KMS-11 (cell line): ENCODE measurements at regions not wholly inside any gene's neighbourhood (a gene's known extent, or its start where the extent isn't known, plus 50 kb on each side); places are given as distances from the start of the nearest gene placed in this dataset.
"Not testable (repeated sequence)": the region's sequence is repeated elsewhere in the genome, so short reads cannot be mapped to it uniquely, and the experiment has no call there.

ENCODE experiments used
- H2AFZ ChIP-seq: fragments of 200-600 bp; sonication (generic); 2 replicates; pipeline ENCODE4 v1.6.1; 2016; ENCODE audit warnings: antibody characterized with exemption, mixed run types, low read depth
- H3K27ac ChIP-seq: fragments of 200-600 bp; sonication (generic); 2 replicates; pipeline ENCODE4 v1.6.1; 2016; ENCODE audit warnings: mild to moderate bottlenecking, mixed run types
- H3K27me3 ChIP-seq: fragments of 200-600 bp; sonication (generic); 2 replicates; pipeline ENCODE4 v1.6.1; 2017; ENCODE audit warnings: mild to moderate bottlenecking, low read depth, mixed run types, moderate library complexity; ENCODE audit not compliant: insufficient read depth
- H3K36me3 ChIP-seq: fragments of 200-600 bp; sonication (generic); 2 replicates; pipeline ENCODE4 v1.6.1; 2017; ENCODE audit warnings: mild to moderate bottlenecking, mixed run types; ENCODE audit not compliant: insufficient read depth
- H3K4me1 ChIP-seq: fragments of 200-600 bp; sonication (generic); 2 replicates; pipeline ENCODE4 v1.6.1; 2016; ENCODE audit warnings: mild to moderate bottlenecking, low read depth, mixed run types; ENCODE audit not compliant: poor library complexity, severe bottlenecking
- H3K4me2 ChIP-seq: fragments of 200-600 bp; sonication (generic); 2 replicates; pipeline ENCODE4 v1.7.0; 2016; ENCODE audit warnings: mild to moderate bottlenecking, mixed run types
- H3K4me3 ChIP-seq: fragments of 200-600 bp; sonication (generic); IDR thresholded peaks from 2 replicates; pipeline ENCODE4 v1.6.1; 2017; ENCODE audit warnings: low read depth, low read length, mixed read lengths; ENCODE audit not compliant: insufficient read depth
- H3K79me2 ChIP-seq: fragments of 200-600 bp; sonication (generic); 2 replicates; pipeline ENCODE4 v1.6.1; 2016; ENCODE audit warnings: low read depth, mixed run types; ENCODE audit not compliant: insufficient read depth
- H3K9ac ChIP-seq: fragments of 200-600 bp; sonication (generic); 2 replicates; pipeline ENCODE4 v1.6.1; 2016; ENCODE audit warnings: mild to moderate bottlenecking, mixed run types
- H4K20me1 ChIP-seq: fragments of 200-600 bp; sonication (generic); 2 replicates; pipeline ENCODE4 v1.6.1; 2016; ENCODE audit warnings: mild to moderate bottlenecking, mixed run types; ENCODE audit not compliant: insufficient read depth
- CTCF ChIP-seq: fragments of 200-600 bp; sonication (generic); conservative IDR thresholded peaks from 2 replicates; pipeline ENCODE4 v1.6.1; 2017; ENCODE audit warnings: low read depth, mild to moderate bottlenecking, antibody characterized with exemption, low read length, moderate library complexity, mixed read lengths

GRCh38 chr10:33052263-33052875 is 94.3 kb upstream of the ITGB1 start:
- no peak for TF ChIP-seq CTCF
- no peaks in the 10 kb centered on the region for H3K27me3 ChIP-seq
- H3K79me2 ChIP-seq = no peaks in the 10 kb centered on the region
- H3K36me3 ChIP-seq = no peaks in the 10 kb centered on the region
- no peak overlapping the region for H3K4me2 ChIP-seq
- no peak overlapping the region for H3K4me3 ChIP-seq
- no peak overlapping the region for H2AFZ ChIP-seq
- H3K4me1 ChIP-seq = no peaks in the 10 kb centered on the region
- H4K20me1 ChIP-seq = no peaks in the 10 kb centered on the region
- H3K9ac ChIP-seq = no peak overlapping the region
- H3K27ac ChIP-seq = no peak overlapping the region

- H3K4me2 ChIP-seq, H3K9ac ChIP-seq, H3K79me2 ChIP-seq, H3K27ac ChIP-seq, H2AFZ ChIP-seq, H3K4me3 ChIP-seq, H3K36me3 ChIP-seq, H3K27me3 ChIP-seq, H4K20me1 ChIP-seq, H3K4me1 ChIP-seq: not testable (repeated sequence)
These were observed 92.2 kb upstream of the ITGB1 start for GRCh38 chr10:33049963-33050920.

GRCh38 chr10:33048223-33048622 is 90.2 kb upstream of the ITGB1 start:
- Histone ChIP-seq H3K4me1 (no peaks in the 10 kb centered on the region), H4K20me1 (no peaks in the 10 kb centered on the region), H3K27me3 (no peaks in the 10 kb centered on the region), H3K4me3 (no peak overlapping the region), H3K27ac (no peak overlapping the region), H3K36me3 (no peaks in the 10 kb centered on the region), H3K79me2 (no peaks in the 10 kb centered on the region), H3K4me2 (no peak overlapping the region), H3K9ac (no peak overlapping the region), H2AFZ (no peak overlapping the region)
- no peak for TF ChIP-seq CTCF

- no peak overlapping the region for H2AFZ ChIP-seq
- H3K27ac ChIP-seq = no peak overlapping the region
- H3K4me3 ChIP-seq = no peak overlapping the region
- no peak overlapping the region for H3K4me2 ChIP-seq
- H3K79me2 ChIP-seq = no peaks in the 10 kb centered on the region
- TF ChIP-seq CTCF = no peak
- H3K4me1 ChIP-seq = no peaks in the 10 kb centered on the region
- no peaks in the 10 kb centered on the region for H3K36me3 ChIP-seq
- no peak overlapping the region for H3K9ac ChIP-seq
- no peaks in the 10 kb centered on the region for H4K20me1 ChIP-seq
- no peaks in the 10 kb centered on the region for H3K27me3 ChIP-seq
These were observed 89.6 kb upstream of the ITGB1 start for GRCh38 chr10:33047655-33048054.

GRCh38 chr10:33046792-33047191 is 88.8 kb upstream of the ITGB1 start:
- Histone ChIP-seq H3K27ac (no peak overlapping the region), H3K4me1 (no peaks in the 10 kb centered on the region), H4K20me1 (no peaks in the 10 kb centered on the region), H3K27me3 (no peaks in the 10 kb centered on the region), H3K9ac (no peak overlapping the region), H3K4me3 (no peak overlapping the region), H3K4me2 (no peak overlapping the region), H2AFZ (no peak overlapping the region), H3K36me3 (no peaks in the 10 kb centered on the region), H3K79me2 (no peaks in the 10 kb centered on the region)
- no peak for TF ChIP-seq CTCF
